ENCODE measurements at regions not wholly inside any gene's neighbourhood (a gene's known extent, or its start where the extent isn't known, plus 50 kb on each side); places are given as distances from the start of the nearest gene placed in this dataset.

DNA sequence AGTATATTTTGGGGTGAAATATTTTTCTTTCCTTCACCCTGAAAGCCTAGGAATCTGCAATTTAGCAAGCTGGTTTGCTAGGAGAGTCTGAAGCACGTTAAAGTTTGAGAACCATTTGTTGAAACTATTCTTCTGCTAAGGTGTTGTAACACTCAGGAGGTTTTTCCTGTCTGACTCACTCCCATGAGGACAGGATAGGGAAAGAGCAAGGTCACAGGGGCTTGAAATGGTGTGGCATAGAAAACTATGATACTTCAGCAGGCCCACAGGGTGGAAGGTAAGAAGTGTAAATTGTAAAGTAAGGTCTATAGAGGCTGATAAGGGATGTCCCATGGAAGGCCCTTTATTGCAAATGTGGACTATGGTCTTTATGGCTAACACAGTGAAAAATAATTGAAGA is 177.7 kb upstream of the ZC3H15 start:
- TF ChIP-seq, protein P1, sequence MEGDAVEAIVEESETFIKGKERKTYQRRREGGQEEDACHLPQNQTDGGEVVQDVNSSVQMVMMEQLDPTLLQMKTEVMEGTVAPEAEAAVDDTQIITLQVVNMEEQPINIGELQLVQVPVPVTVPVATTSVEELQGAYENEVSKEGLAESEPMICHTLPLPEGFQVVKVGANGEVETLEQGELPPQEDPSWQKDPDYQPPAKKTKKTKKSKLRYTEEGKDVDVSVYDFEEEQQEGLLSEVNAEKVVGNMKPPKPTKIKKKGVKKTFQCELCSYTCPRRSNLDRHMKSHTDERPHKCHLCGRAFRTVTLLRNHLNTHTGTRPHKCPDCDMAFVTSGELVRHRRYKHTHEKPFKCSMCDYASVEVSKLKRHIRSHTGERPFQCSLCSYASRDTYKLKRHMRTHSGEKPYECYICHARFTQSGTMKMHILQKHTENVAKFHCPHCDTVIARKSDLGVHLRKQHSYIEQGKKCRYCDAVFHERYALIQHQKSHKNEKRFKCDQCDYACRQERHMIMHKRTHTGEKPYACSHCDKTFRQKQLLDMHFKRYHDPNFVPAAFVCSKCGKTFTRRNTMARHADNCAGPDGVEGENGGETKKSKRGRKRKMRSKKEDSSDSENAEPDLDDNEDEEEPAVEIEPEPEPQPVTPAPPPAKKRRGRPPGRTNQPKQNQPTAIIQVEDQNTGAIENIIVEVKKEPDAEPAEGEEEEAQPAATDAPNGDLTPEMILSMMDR (IDR thresholded peaks at IDR 0.05): no peak
- TF ChIP-seq, protein P2, sequence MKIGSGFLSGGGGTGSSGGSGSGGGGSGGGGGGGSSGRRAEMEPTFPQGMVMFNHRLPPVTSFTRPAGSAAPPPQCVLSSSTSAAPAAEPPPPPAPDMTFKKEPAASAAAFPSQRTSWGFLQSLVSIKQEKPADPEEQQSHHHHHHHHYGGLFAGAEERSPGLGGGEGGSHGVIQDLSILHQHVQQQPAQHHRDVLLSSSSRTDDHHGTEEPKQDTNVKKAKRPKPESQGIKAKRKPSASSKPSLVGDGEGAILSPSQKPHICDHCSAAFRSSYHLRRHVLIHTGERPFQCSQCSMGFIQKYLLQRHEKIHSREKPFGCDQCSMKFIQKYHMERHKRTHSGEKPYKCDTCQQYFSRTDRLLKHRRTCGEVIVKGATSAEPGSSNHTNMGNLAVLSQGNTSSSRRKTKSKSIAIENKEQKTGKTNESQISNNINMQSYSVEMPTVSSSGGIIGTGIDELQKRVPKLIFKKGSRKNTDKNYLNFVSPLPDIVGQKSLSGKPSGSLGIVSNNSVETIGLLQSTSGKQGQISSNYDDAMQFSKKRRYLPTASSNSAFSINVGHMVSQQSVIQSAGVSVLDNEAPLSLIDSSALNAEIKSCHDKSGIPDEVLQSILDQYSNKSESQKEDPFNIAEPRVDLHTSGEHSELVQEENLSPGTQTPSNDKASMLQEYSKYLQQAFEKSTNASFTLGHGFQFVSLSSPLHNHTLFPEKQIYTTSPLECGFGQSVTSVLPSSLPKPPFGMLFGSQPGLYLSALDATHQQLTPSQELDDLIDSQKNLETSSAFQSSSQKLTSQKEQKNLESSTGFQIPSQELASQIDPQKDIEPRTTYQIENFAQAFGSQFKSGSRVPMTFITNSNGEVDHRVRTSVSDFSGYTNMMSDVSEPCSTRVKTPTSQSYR (CRISPR knock-in tag; IDR thresholded peaks at IDR 0.05): no peak
- TF ChIP-seq USF2 (CRISPR knock-in tag; IDR thresholded peaks at IDR 0.05) (no peak), HMGXB4 (CRISPR knock-in tag; IDR thresholded peaks at IDR 0.05) (no peak), IRF1 (CRISPR knock-in tag; IDR thresholded peaks at IDR 0.05) (no peak), MAX (CRISPR knock-in tag; IDR thresholded peaks at IDR 0.05) (no peak), JUN (CRISPR knock-in tag; IDR thresholded peaks at IDR 0.05) (no peak), ZNF416 (CRISPR knock-in tag; IDR thresholded peaks at IDR 0.05) (no peak), ZMAT4 (CRISPR knock-in tag; IDR thresholded peaks at IDR 0.05) (no peak), NFYB (CRISPR knock-in tag; conservative IDR thresholded peaks at IDR 0.05; ENCODE audit: low read depth) (no peak), GABPB1 (CRISPR knock-in tag; IDR thresholded peaks at IDR 0.05) (peak; percentile 57; the same call in 1 of the 2 replicates), FOXK1 (CRISPR knock-in tag; IDR thresholded peaks at IDR 0.05) (no peak)
- TF ChIP-seq, protein P3, sequence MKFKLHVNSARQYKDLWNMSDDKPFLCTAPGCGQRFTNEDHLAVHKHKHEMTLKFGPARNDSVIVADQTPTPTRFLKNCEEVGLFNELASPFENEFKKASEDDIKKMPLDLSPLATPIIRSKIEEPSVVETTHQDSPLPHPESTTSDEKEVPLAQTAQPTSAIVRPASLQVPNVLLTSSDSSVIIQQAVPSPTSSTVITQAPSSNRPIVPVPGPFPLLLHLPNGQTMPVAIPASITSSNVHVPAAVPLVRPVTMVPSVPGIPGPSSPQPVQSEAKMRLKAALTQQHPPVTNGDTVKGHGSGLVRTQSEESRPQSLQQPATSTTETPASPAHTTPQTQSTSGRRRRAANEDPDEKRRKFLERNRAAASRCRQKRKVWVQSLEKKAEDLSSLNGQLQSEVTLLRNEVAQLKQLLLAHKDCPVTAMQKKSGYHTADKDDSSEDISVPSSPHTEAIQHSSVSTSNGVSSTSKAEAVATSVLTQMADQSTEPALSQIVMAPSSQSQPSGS (CRISPR knock-in tag; IDR thresholded peaks at IDR 0.05; ENCODE audit: borderline replicate concordance, low read depth): no peak

Measured in WTC11 (cell line).